Right renal cortex interstitium (tissue), 3 donors: ENCODE measurements at regions not wholly inside any gene's neighbourhood (a gene's known extent, or its start where the extent isn't known, plus 50 kb on each side); places are given as distances from the start of the nearest gene placed in this dataset.
"Not testable (repeated sequence)": the region's sequence is repeated elsewhere in the genome, so short reads cannot be mapped to it uniquely, and the experiment has no call there.

Source experiments
- DNase-seq, 3 donors: peaks; one replicate each; pipeline ENCODE4 v3.0.0-alpha.2; 2013; ENCODE audit warnings: low read depth in 3 of 3, low spot score in 2 of 3

GRCh38 chr5:162209005-162209605 is 141.5 kb downstream of the GABRG2 start:
- peak in 1 of 3 donors; percentile 27 for DNase-seq

DNA sequence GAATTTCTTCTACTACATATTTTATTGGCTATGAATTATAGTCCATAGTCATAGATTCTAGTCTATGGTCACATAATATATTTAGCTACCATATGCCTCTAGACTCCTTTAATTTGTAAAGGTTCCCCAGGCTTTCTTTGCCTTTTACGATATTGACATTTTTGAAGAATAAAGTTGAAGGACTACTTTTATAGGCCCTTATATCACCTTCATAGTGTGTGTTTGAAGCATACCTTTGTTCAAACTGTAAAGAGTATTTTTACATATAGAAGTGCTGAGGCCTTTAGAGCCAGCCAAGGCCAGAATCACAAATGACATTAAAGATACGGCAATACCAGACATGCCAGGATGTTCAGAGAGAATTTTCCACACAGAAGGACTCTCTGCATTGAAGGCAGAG is 147.0 kb downstream of the GABRG2 start:
- no peak for DNase-seq

DNA sequence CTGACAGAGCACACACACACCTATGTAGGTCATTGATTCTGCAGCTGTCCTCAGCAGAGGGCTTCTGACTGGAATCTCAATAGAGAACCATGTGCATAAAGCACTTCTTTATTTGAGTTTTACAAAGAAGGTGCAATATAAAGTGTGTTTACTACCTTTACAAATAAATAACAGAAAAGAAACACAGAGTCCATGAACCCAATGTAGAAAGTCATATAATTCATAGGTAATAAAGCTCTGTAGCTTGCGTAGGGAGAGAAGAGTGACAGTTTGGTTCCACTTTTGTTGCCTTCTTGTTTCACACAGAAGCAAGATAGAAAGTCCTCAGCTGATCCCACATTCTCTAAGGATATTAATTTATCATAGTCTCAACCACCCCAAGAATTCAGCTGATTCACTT is 149.5 kb downstream of the GABRG2 start:
- no peak for DNase-seq

DNA sequence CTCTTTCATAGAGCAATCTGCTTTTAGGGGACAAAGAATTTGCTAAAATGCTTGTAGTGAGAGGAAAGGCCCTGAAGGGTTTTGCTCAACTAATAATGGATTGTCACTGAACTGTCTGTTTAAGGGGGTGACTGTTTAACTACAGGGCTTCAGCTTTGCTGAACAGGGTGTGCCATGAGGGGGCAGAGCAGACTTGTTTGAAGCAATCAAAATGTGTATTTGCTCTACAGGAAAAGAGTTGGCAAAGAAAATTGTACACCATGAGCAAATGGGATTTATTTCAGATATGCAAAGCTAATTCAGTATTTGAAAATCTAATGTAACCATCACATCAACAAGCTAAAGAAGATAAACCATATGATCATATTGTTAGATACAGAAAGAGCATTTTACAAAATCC is 154.3 kb downstream of the GABRG2 start:
- DNase-seq, result no peak

DNA sequence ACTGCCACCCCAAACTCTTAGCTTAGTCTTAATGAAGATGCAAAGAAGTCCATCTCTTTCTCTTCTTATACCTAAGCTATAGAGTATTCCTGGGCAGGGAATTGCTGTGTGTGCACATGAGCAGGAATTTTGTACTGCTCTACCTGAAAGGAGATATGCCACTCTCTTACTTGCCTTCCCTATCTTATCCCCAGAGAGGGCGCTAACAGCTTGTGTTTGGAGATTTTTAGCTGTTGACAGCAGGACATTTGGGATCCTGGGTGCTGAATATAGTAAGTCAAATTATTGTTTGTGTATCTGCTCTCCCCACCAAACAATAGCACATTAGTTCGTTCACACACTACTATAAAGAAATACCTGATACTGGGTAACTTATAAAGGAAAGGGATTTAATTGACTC is 159.5 kb downstream of the GABRG2 start:
- DNase-seq, result no peak

DNA sequence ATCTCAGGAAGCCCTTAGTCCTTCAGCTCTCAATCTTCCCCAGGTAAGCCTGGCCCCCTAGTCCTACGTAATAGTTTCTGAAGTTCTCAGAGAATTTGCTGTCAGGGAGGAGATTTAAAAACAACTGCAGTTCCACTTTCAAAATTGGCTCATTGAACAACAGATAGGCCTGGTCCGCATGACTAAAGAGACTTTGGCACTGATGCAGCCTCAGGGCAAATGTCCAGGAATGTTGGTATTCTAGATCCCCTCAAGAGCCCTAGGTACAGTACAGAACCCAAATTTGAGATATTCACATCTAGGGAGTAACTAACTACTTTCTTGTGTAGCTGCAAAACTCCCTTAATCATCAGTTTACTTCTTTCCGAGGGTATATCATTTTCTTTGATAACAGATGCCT is 162.8 kb downstream of the GABRG2 start:
- DNase-seq, result no peak

DNA sequence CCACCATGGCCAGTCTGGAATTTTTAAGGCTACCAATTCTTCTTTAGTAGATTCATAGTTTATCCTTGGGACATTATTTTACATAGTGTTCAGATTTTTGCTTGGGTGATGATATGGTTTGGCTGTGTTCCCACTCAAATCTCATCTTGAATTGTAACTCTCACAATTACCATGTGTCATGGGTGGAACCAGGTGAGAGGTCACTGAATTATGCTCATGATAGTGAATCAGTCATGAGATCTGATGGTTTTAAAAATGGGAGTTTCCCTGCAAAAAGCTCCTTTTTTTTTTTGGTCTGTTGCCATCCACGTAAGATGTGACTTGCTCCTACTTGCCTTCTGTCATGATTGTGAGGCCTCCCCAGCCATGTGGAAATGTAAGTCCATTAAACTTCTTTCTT is 163.9 kb downstream of the GABRG2 start:
- no peak for DNase-seq

DNA sequence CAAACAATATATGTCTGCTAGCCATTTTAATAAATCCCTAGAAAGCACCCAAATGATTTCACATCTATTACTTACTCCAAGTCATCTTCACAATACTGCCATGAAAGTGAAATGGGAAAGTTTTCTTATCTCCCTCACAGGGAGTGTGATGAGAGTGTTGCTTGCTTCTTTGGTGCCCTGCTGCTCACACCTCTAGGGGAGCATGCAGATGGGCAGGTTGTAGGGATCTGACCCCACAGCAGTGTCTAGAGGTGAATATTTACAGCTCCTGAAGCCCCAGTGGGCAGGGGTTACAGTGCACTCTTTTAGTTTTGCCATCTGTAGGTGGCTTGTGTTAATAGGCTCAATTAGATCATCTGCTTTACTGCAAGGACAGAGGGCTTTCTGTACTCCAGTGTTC is 173.2 kb downstream of the GABRG2 start:
- DNase-seq, result no peak

GRCh38 chr5:162242416-162242815 is 174.8 kb downstream of the GABRG2 start:
- no peak for DNase-seq

DNA sequence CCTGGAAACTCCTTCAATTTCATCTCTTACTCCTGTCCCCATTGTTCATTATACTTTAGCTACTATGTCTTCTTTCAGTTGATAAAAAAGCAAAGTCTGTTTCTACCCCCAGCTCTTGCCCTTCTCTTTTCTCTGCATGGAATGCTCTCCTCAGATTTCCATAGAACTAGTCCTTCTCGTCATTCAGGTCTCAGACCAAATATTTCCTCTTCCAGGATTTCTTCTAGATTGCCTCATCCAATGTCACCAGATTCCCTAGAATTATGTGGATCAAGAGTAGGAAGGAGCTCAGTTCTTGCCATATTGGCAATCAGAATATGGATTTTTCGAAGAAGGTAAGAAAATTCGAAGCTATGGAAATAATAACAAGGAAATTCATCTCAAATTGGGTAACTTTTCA is 176.1 kb downstream of the GABRG2 start:
- no peak for DNase-seq

- DNase-seq, result no peak
These were observed 180.6 kb downstream of the GABRG2 start for GRCh38 chr5:162248107-162248713.

DNA sequence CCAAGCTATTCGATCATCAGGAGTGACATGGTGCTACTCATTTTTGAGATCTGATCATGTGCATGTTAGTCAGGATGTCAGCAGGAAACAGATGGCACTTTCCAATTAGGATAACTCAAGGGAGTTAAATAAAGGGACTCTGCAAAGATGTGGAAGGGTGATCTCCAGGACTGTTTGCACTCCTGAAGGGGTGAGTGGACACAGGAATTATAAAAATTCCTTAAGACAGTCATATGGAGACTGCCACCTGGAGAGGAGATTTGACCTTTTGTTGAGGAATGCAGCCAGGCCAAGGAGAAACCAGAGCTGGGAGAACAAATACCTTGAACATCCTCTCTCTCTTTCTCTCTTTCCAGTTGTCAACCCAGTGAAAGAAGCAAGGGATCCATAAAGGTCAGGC is 189.1 kb downstream of the GABRG2 start:
- no peak for DNase-seq

DNA sequence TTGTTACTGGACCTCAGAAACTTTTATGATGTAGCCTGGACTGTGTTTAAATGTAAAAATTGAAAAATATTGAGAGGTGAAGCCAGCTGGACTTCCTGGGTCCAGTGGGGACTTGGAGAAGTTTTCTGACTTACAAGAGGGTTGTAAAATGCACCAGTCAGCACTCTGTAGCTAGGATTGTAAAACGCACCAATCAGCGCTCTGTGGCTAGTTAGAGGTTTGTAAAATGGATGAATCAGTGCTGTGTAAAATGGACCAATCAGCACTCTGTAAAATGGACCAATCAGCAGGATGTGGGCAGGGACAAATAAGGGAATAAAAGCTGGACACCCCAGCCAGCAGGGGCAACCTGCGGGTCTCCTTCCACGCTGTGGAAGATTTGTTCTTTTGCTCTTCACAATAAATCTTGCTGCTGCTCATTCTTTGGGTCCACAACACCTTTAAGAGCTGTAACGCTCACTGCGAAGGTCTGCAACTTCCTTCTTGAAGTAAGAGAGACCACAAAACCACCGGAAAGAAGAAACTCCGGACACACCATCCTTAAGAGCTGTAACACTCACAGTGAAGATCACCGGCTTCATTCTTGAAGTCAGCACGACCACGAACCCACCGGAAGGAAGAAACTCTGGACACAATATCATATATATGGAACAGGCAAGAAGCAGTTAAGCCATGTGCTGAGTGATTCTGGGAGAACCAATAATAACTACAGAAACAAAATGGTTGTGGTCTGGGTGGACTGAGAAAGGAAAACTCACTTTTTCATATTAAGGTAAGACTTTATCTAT is 201.3 kb downstream of the GABRG2 start:
- DNase-seq, result no peak

DNA sequence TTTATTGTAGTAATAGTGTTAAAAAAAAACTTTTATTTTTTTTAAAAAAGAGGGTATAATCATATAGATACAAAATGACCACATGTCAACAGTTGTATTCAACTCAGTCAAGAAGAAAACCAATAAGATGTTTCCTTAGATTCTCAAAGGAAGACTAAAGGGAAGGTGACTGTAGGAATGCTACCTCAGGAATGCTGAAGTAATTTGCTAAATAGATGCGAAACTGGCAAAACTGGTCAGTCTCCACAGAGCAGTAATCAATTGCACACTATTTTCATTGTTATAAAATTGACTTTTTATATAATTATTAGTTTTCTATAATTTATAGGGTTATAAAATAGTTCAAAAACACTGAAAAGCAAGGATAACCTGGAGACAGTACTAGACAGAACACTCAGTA is 204.8 kb downstream of the GABRG2 start:
- no peak for DNase-seq

GRCh38 chr5:162274679-162275078 is 207.1 kb downstream of the GABRG2 start:
- DNase-seq, result no peak

GRCh38 chr5:162275387-162275786 is 207.8 kb downstream of the GABRG2 start:
- not testable (repeated sequence) for DNase-seq

DNA sequence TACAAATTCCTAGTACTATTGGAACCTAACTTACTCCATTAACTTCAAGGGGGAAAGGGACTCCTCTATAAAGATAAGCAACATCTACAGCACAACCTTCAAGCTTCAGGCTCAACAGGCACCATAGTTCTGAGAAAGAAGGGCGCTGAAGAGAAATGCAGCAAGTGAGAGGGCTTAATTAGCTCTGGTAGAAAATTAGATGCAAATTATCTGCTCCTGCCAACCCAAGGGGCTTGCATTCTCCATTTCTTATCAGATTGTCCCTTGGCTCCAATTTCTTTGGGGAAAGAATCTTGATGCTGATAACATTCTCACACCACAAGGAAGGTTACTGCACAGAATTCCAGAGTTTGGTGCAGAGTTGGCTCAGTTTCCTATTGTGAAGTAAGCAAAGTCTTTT is 214.6 kb downstream of the GABRG2 start:
- no peak for DNase-seq

DNA sequence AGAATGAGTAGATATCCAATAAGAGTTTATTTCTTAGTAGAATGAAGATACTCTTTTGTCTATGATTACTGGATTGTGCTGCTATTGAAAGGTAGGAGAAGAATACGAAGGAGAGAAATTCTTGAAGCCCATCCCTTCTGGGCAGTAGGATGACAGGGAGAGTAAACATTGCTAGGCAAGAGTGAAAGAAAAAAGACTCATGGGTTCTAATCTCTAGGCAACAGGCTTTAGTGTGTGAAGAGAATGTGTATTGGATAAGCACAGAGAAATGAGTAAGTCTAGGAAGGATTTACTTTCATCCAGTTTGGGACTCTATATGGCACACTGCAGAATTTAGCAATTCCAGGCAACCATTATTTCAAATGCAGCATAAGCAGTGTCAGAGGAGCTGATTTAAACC is 216.0 kb downstream of the GABRG2 start:
- DNase-seq, result no peak

- DNase-seq, result no peak
These were observed 221.2 kb downstream of the GABRG2 start for GRCh38 chr5:162288647-162289296.

DNA sequence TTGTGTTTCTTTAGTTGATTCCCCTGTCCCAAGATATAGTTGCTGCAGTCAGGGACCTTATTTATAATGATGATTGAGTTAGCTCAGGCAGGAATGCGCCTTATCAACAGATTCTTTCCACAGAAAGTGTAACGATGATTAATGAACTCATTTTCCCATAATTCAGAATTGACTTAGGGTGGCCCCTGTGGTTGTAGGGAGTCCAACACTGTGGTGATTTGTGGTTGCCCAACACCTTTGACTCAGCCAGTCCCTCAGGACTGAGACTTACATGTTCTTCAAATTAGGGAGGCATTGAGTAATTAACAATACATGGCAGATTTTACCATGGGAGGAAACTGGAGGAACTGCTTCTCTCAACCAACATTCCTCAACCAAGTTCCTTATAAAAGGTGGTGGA is 221.9 kb downstream of the GABRG2 start:
- no peak for DNase-seq

GRCh38 chr5:162299793-162300192 is 232.2 kb downstream of the GABRG2 start:
- DNase-seq, result no peak

DNA sequence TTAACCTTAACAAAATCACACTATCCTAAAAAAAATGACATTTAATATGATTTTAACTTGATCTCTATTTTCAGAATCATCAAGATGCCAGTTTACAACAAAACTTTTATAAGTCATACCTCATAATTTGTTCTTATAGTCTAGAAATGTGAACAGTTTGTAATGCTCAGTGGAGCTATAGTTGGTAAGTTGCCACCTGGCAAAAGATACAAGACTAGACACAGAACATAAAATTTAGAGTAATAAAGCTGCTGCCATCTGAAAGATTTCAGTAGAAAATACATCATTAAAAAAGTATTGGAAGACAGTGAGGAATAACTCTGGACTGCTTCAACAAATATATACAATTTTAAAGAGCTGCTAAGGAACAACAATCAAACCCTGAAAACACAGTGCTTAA is 233.8 kb downstream of the GABRG2 start:
- DNase-seq, result no peak
